ENCODE measurements at regions not wholly inside any gene's neighbourhood (a gene's known extent, or its start where the extent isn't known, plus 50 kb on each side); places are given as distances from the start of the nearest gene placed in this dataset.

GRCh38 chr10:43885252-43885651, 236.6 kb upstream of the ZNF32 start:
- no peak overlapping the region for H3K4me3 ChIP-seq (ENCODE audit: low read depth, low read length)
- no peak for DNase-seq (ENCODE audit: low read depth)

- H3K4me3 ChIP-seq (ENCODE audit: low read depth, low read length) = no peak overlapping the region
- no peak for DNase-seq (ENCODE audit: low read depth)
These were observed 235.9 kb upstream of the ZNF32 start for GRCh38 chr10:43884501-43885105.

GRCh38 chr10:43882711-43883110, 234.0 kb upstream of the ZNF32 start:
- DNase-seq (ENCODE audit: low read depth) = no peak
- H3K4me3 ChIP-seq (ENCODE audit: low read depth, low read length) = no peak overlapping the region

GRCh38 chr10:43881657-43882056, 233.0 kb upstream of the ZNF32 start:
- DNase-seq (ENCODE audit: low read depth) = no peak
- H3K4me3 ChIP-seq (ENCODE audit: low read depth, low read length) = no peak overlapping the region

- no peak for DNase-seq (ENCODE audit: low read depth)
- H3K4me3 ChIP-seq (ENCODE audit: low read depth, low read length) = no peak overlapping the region
These were observed 231.5 kb upstream of the ZNF32 start for GRCh38 chr10:43880160-43880559.

- no peak for DNase-seq (ENCODE audit: low read depth)
- no peak overlapping the region for H3K4me3 ChIP-seq (ENCODE audit: low read depth, low read length)
These were observed 231.1 kb upstream of the ZNF32 start for GRCh38 chr10:43879742-43880141.

- no peak overlapping the region for H3K4me3 ChIP-seq (ENCODE audit: low read depth, low read length)
- no peak for DNase-seq (ENCODE audit: low read depth)
These were observed 230.5 kb upstream of the ZNF32 start for GRCh38 chr10:43879162-43879561.

- H3K4me3 ChIP-seq (ENCODE audit: low read depth, low read length) = no peak overlapping the region
- no peak for DNase-seq (ENCODE audit: low read depth)
These were observed 229.7 kb upstream of the ZNF32 start for GRCh38 chr10:43878386-43878785.

GRCh38 chr10:43876976-43877375, 228.3 kb upstream of the ZNF32 start:
- no peak for DNase-seq (ENCODE audit: low read depth)
- no peak overlapping the region for H3K4me3 ChIP-seq (ENCODE audit: low read depth, low read length)

- H3K4me3 ChIP-seq (ENCODE audit: low read depth, low read length) = no peak overlapping the region
- no peak for DNase-seq (ENCODE audit: low read depth)
These were observed 226.3 kb upstream of the ZNF32 start for GRCh38 chr10:43874984-43875383.

GRCh38 chr10:43873717-43874116, 225.0 kb upstream of the ZNF32 start:
- no peak for DNase-seq (ENCODE audit: low read depth)
- H3K4me3 ChIP-seq (ENCODE audit: low read depth, low read length) = no peak overlapping the region

- DNase-seq (ENCODE audit: low read depth) = no peak
- no peak overlapping the region for H3K4me3 ChIP-seq (ENCODE audit: low read depth, low read length)
These were observed 224.0 kb upstream of the ZNF32 start for GRCh38 chr10:43872644-43873043.

- no peak for DNase-seq (ENCODE audit: low read depth)
These were observed 222.9 kb upstream of the ZNF32 start for GRCh38 chr10:43871545-43871944.

GRCh38 chr10:43870968-43871439, 222.3 kb upstream of the ZNF32 start:
- DNase-seq (ENCODE audit: low read depth) = no peak

More at GRCh38 chr10:43871545-43871944, 222.9 kb upstream of the ZNF32 start:
- no peak overlapping the region for H3K4me3 ChIP-seq (ENCODE audit: low read depth, low read length)

GRCh38 chr10:43869669-43870322, 221.1 kb upstream of the ZNF32 start:
- no peak overlapping the region for H3K4me3 ChIP-seq (ENCODE audit: low read depth, low read length)
- DNase-seq (ENCODE audit: low read depth) = no peak

More at GRCh38 chr10:43870968-43871439, 222.3 kb upstream of the ZNF32 start:
- no peak overlapping the region for H3K4me3 ChIP-seq (ENCODE audit: low read depth, low read length)

- no peak overlapping the region for H3K4me3 ChIP-seq (ENCODE audit: low read depth, low read length)
- no peak for DNase-seq (ENCODE audit: low read depth)
These were observed 220.3 kb upstream of the ZNF32 start for GRCh38 chr10:43868952-43869351.

GRCh38 chr10:43867667-43868565, 219.2 kb upstream of the ZNF32 start:
- no peak overlapping the region for H3K4me3 ChIP-seq (ENCODE audit: low read depth, low read length)
- no peak for DNase-seq (ENCODE audit: low read depth)

GRCh38 chr10:43867113-43867512, 218.4 kb upstream of the ZNF32 start:
- no peak overlapping the region for H3K4me3 ChIP-seq (ENCODE audit: low read depth, low read length)
- no peak for DNase-seq (ENCODE audit: low read depth)

- DNase-seq (ENCODE audit: low read depth) = no peak
- no peak overlapping the region for H3K4me3 ChIP-seq (ENCODE audit: low read depth, low read length)
These were observed 218.0 kb upstream of the ZNF32 start for GRCh38 chr10:43866712-43867111.

All from skeletal muscle cell (primary cell).